Esophagus (tissue), 2 donors: ENCODE measurements at regions not wholly inside any gene's neighbourhood (a gene's known extent, or its start where the extent isn't known, plus 50 kb on each side); places are given as distances from the start of the nearest gene placed in this dataset.

ENCODE experiments used
- H3K27ac ChIP-seq, 2 donors: one replicate each; pipeline ENCODE4 v1.5.1; 2013; ENCODE audit warnings: low read depth in 2 of 2, mild to moderate bottlenecking in 2 of 2, inconsistent platforms in 1 of 2, low read length in 1 of 2, moderate library complexity in 1 of 2
- H3K27me3 ChIP-seq, 2 donors: one replicate each; pipeline ENCODE4 v1.6.1; 2013; ENCODE audit warnings: low read length in 2 of 2, control low read depth in 1 of 2, mild to moderate bottlenecking in 1 of 2; ENCODE audit not compliant: insufficient read depth in 2 of 2, control insufficient read depth in 1 of 2
- H3K36me3 ChIP-seq, 2 donors: one replicate each; pipeline ENCODE4 v1.6.1; 2013; ENCODE audit warnings: low read length in 1 of 2; ENCODE audit not compliant: control insufficient read depth in 2 of 2, insufficient read depth in 2 of 2
- H3K4me1 ChIP-seq, 2 donors: one replicate each; pipeline ENCODE4 v1.6.1; 2013; ENCODE audit warnings: low read length in 1 of 2; ENCODE audit not compliant: control insufficient read depth in 2 of 2, insufficient read depth in 2 of 2
- H3K4me3 ChIP-seq, 2 donors: one replicate each; pipeline ENCODE4 v1.5.1; 2013; ENCODE audit warnings: low read length in 2 of 2, mild to moderate bottlenecking in 2 of 2, low read depth in 1 of 2, moderate library complexity in 1 of 2
- H3K9me3 ChIP-seq, 2 donors: one replicate each; pipeline ENCODE4 v1.6.1; 2013; ENCODE audit warnings: mild to moderate bottlenecking in 2 of 2, low read depth in 1 of 2, low read length in 1 of 2, moderate library complexity in 1 of 2; ENCODE audit not compliant: control insufficient read depth in 2 of 2, insufficient read depth in 1 of 2
- WGBS, 2 donors: extraction: QIAGEN DNeasy Blood & Tissue Kit; methylation state at CpG; one replicate each; pipeline ENCODE4 v1.1.7; 2013; 5-methylcytosine and 5-hydroxymethylcytosine counted together
- donor health status: healthy with polysubstance abuse.
- donor health status: Bipolar disorder and iron deficiency.

GRCh38 chr5:15260356-15261268 is 239.4 kb upstream of the FBXL7 start:
- Histone ChIP-seq H3K27me3 (no peaks in the 10 kb centered on the region), H3K4me3 (no peak overlapping the region), H3K27ac (no peak overlapping the region), H3K36me3 (no peaks in the 10 kb centered on the region), H3K9me3 (no peaks in the 10 kb centered on the region), H3K4me1 (no peaks in the 10 kb centered on the region)
- WGBS, 2 donors = 51 to 57% methylated on average over 7 of the region's 7 CpGs

GRCh38 chr5:15256485-15256884 is 243.5 kb upstream of the FBXL7 start:
- Histone ChIP-seq H3K9me3 (no peaks in the 10 kb centered on the region), H3K4me1 (no peaks in the 10 kb centered on the region), H3K27ac (no peak overlapping the region), H3K36me3 (no peaks in the 10 kb centered on the region), H3K27me3 (no peaks in the 10 kb centered on the region), H3K4me3 (no peak overlapping the region)
- 65 to 77% methylated on average over 4 of the region's 4 CpGs for WGBS, 2 donors

GRCh38 chr5:15255576-15255975 is 244.4 kb upstream of the FBXL7 start:
- Histone ChIP-seq H3K27me3 (no peaks in the 10 kb centered on the region), H3K36me3 (no peaks in the 10 kb centered on the region), H3K4me1 (no peaks in the 10 kb centered on the region), H3K27ac (no peak overlapping the region), H3K4me3 (no peak overlapping the region), H3K9me3 (no peaks in the 10 kb centered on the region)
- 38 to 44% methylated on average over 2 of the region's 2 CpGs for WGBS, 2 donors

GRCh38 chr5:15254607-15255006 is 245.4 kb upstream of the FBXL7 start:
- Histone ChIP-seq H3K9me3 (no peaks in the 10 kb centered on the region), H3K4me1 (no peaks in the 10 kb centered on the region), H3K27me3 (no peaks in the 10 kb centered on the region), H3K4me3 (no peak overlapping the region), H3K27ac (no peak overlapping the region), H3K36me3 (no peaks in the 10 kb centered on the region)
- WGBS, 2 donors = 77 to 82% methylated on average over 3 of the region's 3 CpGs

- H3K4me1 ChIP-seq = no peaks in the 10 kb centered on the region
- H3K9me3 ChIP-seq = no peaks in the 10 kb centered on the region
- no peak overlapping the region for H3K27ac ChIP-seq
- WGBS, 2 donors = 87 to 89% methylated on average over 3 of the region's 3 CpGs
- H3K36me3 ChIP-seq = no peaks in the 10 kb centered on the region
- no peaks in the 10 kb centered on the region for H3K27me3 ChIP-seq
- H3K4me3 ChIP-seq = no peak overlapping the region
Observed at GRCh38 chr5:15252331-15252730, 247.6 kb upstream of the FBXL7 start.

- Histone ChIP-seq H3K27ac (no peak overlapping the region), H3K27me3 (no peaks in the 10 kb centered on the region), H3K36me3 (no peaks in the 10 kb centered on the region), H3K9me3 (no peaks in the 10 kb centered on the region), H3K4me3 (no peak overlapping the region), H3K4me1 (no peaks in the 10 kb centered on the region)
- 31 to 51% methylated on average over 3 of the region's 3 CpGs for WGBS, 2 donors
Observed at GRCh38 chr5:15249152-15249551, 250.8 kb upstream of the FBXL7 start.

GRCh38 chr5:15248731-15249130 is 251.2 kb upstream of the FBXL7 start:
- Histone ChIP-seq H3K9me3 (no peaks in the 10 kb centered on the region), H3K4me1 (no peaks in the 10 kb centered on the region), H3K36me3 (no peaks in the 10 kb centered on the region), H3K27ac (no peak overlapping the region), H3K4me3 (no peak overlapping the region), H3K27me3 (no peaks in the 10 kb centered on the region)

- Histone ChIP-seq H3K9me3 (no peaks in the 10 kb centered on the region), H3K36me3 (no peaks in the 10 kb centered on the region), H3K4me3 (no peak overlapping the region), H3K27me3 (no peaks in the 10 kb centered on the region), H3K27ac (no peak overlapping the region), H3K4me1 (no peaks in the 10 kb centered on the region)
- WGBS, 2 donors = 86 to 87% methylated on average over 1 of the region's 1 CpG
Observed at GRCh38 chr5:15245913-15246312, 254.1 kb upstream of the FBXL7 start.

GRCh38 chr5:15243301-15244020 is 256.5 kb upstream of the FBXL7 start:
- no peak overlapping the region for H3K27ac ChIP-seq
- 80 to 83% methylated on average over 4 of the region's 4 CpGs for WGBS, 2 donors
- H3K4me3 ChIP-seq = no peak overlapping the region
- no peaks in the 10 kb centered on the region for H3K9me3 ChIP-seq
- no peaks in the 10 kb centered on the region for H3K36me3 ChIP-seq
- no peaks in the 10 kb centered on the region for H3K27me3 ChIP-seq
- H3K4me1 ChIP-seq = no peaks in the 10 kb centered on the region
